Mucosa of stomach (tissue), 1 donor: ENCODE measurements at regions not wholly inside any gene's neighbourhood (a gene's known extent, or its start where the extent isn't known, plus 50 kb on each side); places are given as distances from the start of the nearest gene placed in this dataset.
"Not testable (repeated sequence)": the region's sequence is repeated elsewhere in the genome, so short reads cannot be mapped to it uniquely, and the experiment has no call there.

Experiments
- H3K27me3 ChIP-seq: one replicate; pipeline ENCODE4 v1.7.0; 2013; ENCODE audit warnings: mild to moderate bottlenecking, low read length; ENCODE audit not compliant: control insufficient read depth, insufficient read depth
- H3K36me3 ChIP-seq: one replicate; pipeline ENCODE4 v1.7.0; 2013; ENCODE audit warnings: low read length; ENCODE audit not compliant: control insufficient read depth, insufficient read depth
- H3K4me1 ChIP-seq: one replicate; pipeline ENCODE4 v1.7.0; 2013; ENCODE audit warnings: mild to moderate bottlenecking, low read length; ENCODE audit not compliant: control insufficient read depth, insufficient read depth
- H3K4me3 ChIP-seq: one replicate; pipeline ENCODE4 v1.7.0; 2013; ENCODE audit warnings: low read length
- H3K9ac ChIP-seq: one replicate; pipeline ENCODE4 v1.7.0; 2013; ENCODE audit warnings: mild to moderate bottlenecking, low read length, moderate library complexity
- H3K9me3 ChIP-seq: one replicate; pipeline ENCODE4 v1.7.0; 2013; ENCODE audit warnings: mild to moderate bottlenecking, low read length, moderate library complexity; ENCODE audit not compliant: control insufficient read depth
- donor health status: Pancreatic carcinoma.

GRCh38 chr13:87998081-87998480 lies 326.9 kb downstream of the SLITRK5 start:
- H3K9ac ChIP-seq: no peak overlapping the region
- no peaks in the 10 kb centered on the region for H3K4me1 ChIP-seq
- H3K36me3 ChIP-seq: no peaks in the 10 kb centered on the region
- no peak overlapping the region for H3K4me3 ChIP-seq
- H3K9me3 ChIP-seq: no peaks in the 10 kb centered on the region
- H3K27me3 ChIP-seq: no peaks in the 10 kb centered on the region

- no peaks in the 10 kb centered on the region for H3K4me1 ChIP-seq
- H3K9me3 ChIP-seq: no peaks in the 10 kb centered on the region
- no peak overlapping the region for H3K9ac ChIP-seq
- no peak overlapping the region for H3K4me3 ChIP-seq
- no peaks in the 10 kb centered on the region for H3K36me3 ChIP-seq
- H3K27me3 ChIP-seq: no peaks in the 10 kb centered on the region
Measured at GRCh38 chr13:87999240-87999700, 328.1 kb downstream of the SLITRK5 start.

- Histone ChIP-seq H3K4me3 (no peak overlapping the region), H3K27me3 (no peaks in the 10 kb centered on the region), H3K9me3 (no peaks in the 10 kb centered on the region), H3K9ac (no peak overlapping the region), H3K36me3 (no peaks in the 10 kb centered on the region), H3K4me1 (no peaks in the 10 kb centered on the region)
Measured at GRCh38 chr13:87999788-88000187, 328.6 kb downstream of the SLITRK5 start.

GRCh38 chr13:88000239-88000638 lies 329.1 kb downstream of the SLITRK5 start:
- no peak overlapping the region for H3K4me3 ChIP-seq
- H3K36me3 ChIP-seq: no peaks in the 10 kb centered on the region
- no peaks in the 10 kb centered on the region for H3K9me3 ChIP-seq

GRCh38 chr13:88000787-88001186 lies 329.6 kb downstream of the SLITRK5 start:
- Histone ChIP-seq H3K9ac (no peak overlapping the region), H3K4me3 (no peak overlapping the region), H3K4me1 (no peaks in the 10 kb centered on the region), H3K9me3 (no peaks in the 10 kb centered on the region), H3K36me3 (no peaks in the 10 kb centered on the region), H3K27me3 (no peaks in the 10 kb centered on the region)

More at GRCh38 chr13:88000239-88000638, 329.1 kb downstream of the SLITRK5 start:
- H3K27me3 ChIP-seq: no peaks in the 10 kb centered on the region
- no peaks in the 10 kb centered on the region for H3K4me1 ChIP-seq
- no peak overlapping the region for H3K9ac ChIP-seq

GRCh38 chr13:88005188-88005587 lies 334.0 kb downstream of the SLITRK5 start:
- H3K9ac ChIP-seq: no peak overlapping the region
- H3K4me3 ChIP-seq: no peak overlapping the region
- H3K9me3 ChIP-seq: no peaks in the 10 kb centered on the region

GRCh38 chr13:88014527-88014926 lies 343.4 kb downstream of the SLITRK5 start:
- H3K36me3 ChIP-seq: no peaks in the 10 kb centered on the region
- no peaks in the 10 kb centered on the region for H3K9me3 ChIP-seq
- H3K4me3 ChIP-seq: no peak overlapping the region
- no peaks in the 10 kb centered on the region for H3K27me3 ChIP-seq
- no peak overlapping the region for H3K9ac ChIP-seq
- no peaks in the 10 kb centered on the region for H3K4me1 ChIP-seq

More at GRCh38 chr13:88005188-88005587, 334.0 kb downstream of the SLITRK5 start:
- Histone ChIP-seq H3K4me1 (no peaks in the 10 kb centered on the region), H3K27me3 (no peaks in the 10 kb centered on the region), H3K36me3 (no peaks in the 10 kb centered on the region)

- Histone ChIP-seq H3K9me3 (no peaks in the 10 kb centered on the region), H3K27me3 (no peaks in the 10 kb centered on the region), H3K4me1 (no peaks in the 10 kb centered on the region), H3K36me3 (no peaks in the 10 kb centered on the region), H3K4me3 (no peak overlapping the region), H3K9ac (no peak overlapping the region)
Measured at GRCh38 chr13:88022431-88023208, 351.4 kb downstream of the SLITRK5 start.

GRCh38 chr13:88026241-88026640 lies 355.1 kb downstream of the SLITRK5 start:
- Histone ChIP-seq H3K9ac (no peak overlapping the region), H3K4me3 (no peak overlapping the region), H3K27me3 (no peaks in the 10 kb centered on the region), H3K36me3 (no peaks in the 10 kb centered on the region), H3K9me3 (no peaks in the 10 kb centered on the region), H3K4me1 (no peaks in the 10 kb centered on the region)

- no peaks in the 10 kb centered on the region for H3K9me3 ChIP-seq
- H3K9ac ChIP-seq: no peak overlapping the region
- no peaks in the 10 kb centered on the region for H3K4me1 ChIP-seq
- H3K4me3 ChIP-seq: no peak overlapping the region
- H3K27me3 ChIP-seq: no peaks in the 10 kb centered on the region
- H3K36me3 ChIP-seq: no peaks in the 10 kb centered on the region
Measured at GRCh38 chr13:88031980-88032559, 360.9 kb downstream of the SLITRK5 start.

GRCh38 chr13:88036205-88036604 lies 365.0 kb downstream of the SLITRK5 start:
- not testable (repeated sequence) for H3K4me3 ChIP-seq, H3K9me3 ChIP-seq, H3K36me3 ChIP-seq, H3K9ac ChIP-seq, H3K27me3 ChIP-seq, H3K4me1 ChIP-seq

- Histone ChIP-seq H3K9ac (no peak overlapping the region), H3K27me3 (no peaks in the 10 kb centered on the region), H3K4me1 (no peaks in the 10 kb centered on the region), H3K36me3 (no peaks in the 10 kb centered on the region), H3K9me3 (no peaks in the 10 kb centered on the region), H3K4me3 (no peak overlapping the region)
Measured at GRCh38 chr13:88042489-88042888, 371.3 kb downstream of the SLITRK5 start.
